C4-2B (cell line): ENCODE measurements at regions not wholly inside any gene's neighbourhood (a gene's known extent, or its start where the extent isn't known, plus 50 kb on each side); places are given as distances from the start of the nearest gene placed in this dataset.

Source experiments
- CTCF ChIP-seq: fragments of 450-650 bp; conservative IDR thresholded peaks from 2 replicates; pipeline ENCODE4 v1.5.1; 2017; ENCODE audit warnings: mild to moderate bottlenecking
- ZFX ChIP-seq: fragments of 450-650 bp; IDR thresholded peaks from 2 replicates; pipeline ENCODE4 v1.6.1; 2017

- no peak for TF ChIP-seq CTCF
- no peak for TF ChIP-seq ZFX
These were observed 382.9 kb downstream of the SEMA3D start for GRCh38 chr7:84803979-84804378.
